GM13976 (cell line): ENCODE measurements at regions not wholly inside any gene's neighbourhood (a gene's known extent, or its start where the extent isn't known, plus 50 kb on each side); places are given as distances from the start of the nearest gene placed in this dataset.

Experiments used
- DNase-seq: peaks from one replicate; pipeline ENCODE4 v3.0.0; 2012; ENCODE audit warnings: low spot score
- CTCF ChIP-seq: IDR thresholded peaks from 2 replicates; pipeline ENCODE4 v1.5.1; 2012; ENCODE audit warnings: borderline replicate concordance, mild to moderate bottlenecking; ENCODE audit not compliant: insufficient read depth; ENCODE audit errors: extremely low read depth, missing control alignments, control extremely low read depth
- in situ Hi-C: fragments of 300-500 bp; cut with MboI; formaldehyde crosslinking; loops from one replicate; pipeline ENCODE4 v1.12.0; 2022; ENCODE audit warnings: low sequenced_read_pairs, mixed read lengths, inconsistent platforms; ENCODE audit not compliant: unreplicated experiment

GRCh38 chr6:87916446-87916845 lies 131.2 kb upstream of the SPACA1 start:
- no peak for TF ChIP-seq CTCF
- in situ Hi-C loops: no loop called here
- no peak for DNase-seq

GRCh38 chr6:87914637-87915395 lies 132.8 kb upstream of the SPACA1 start:
- TF ChIP-seq CTCF: no peak
- in situ Hi-C loops: no loop called here
- no peak for DNase-seq

GRCh38 chr6:87913974-87914373 lies 133.7 kb upstream of the SPACA1 start:
- in situ Hi-C loops: no loop called here
- TF ChIP-seq CTCF: no peak
- no peak for DNase-seq

GRCh38 chr6:87912102-87912501 lies 135.5 kb upstream of the SPACA1 start:
- in situ Hi-C loops: no loop called here
- no peak for TF ChIP-seq CTCF
- no peak for DNase-seq

GRCh38 chr6:87909849-87910248 lies 137.8 kb upstream of the SPACA1 start:
- DNase-seq: no peak
- TF ChIP-seq CTCF: no peak
- in situ Hi-C loops: no loop called here

GRCh38 chr6:87908978-87909811 lies 138.4 kb upstream of the SPACA1 start:
- no peak for DNase-seq
- no peak for TF ChIP-seq CTCF
- in situ Hi-C loops: no loop called here
